Calu3 (cell line): ENCODE measurements at regions not wholly inside any gene's neighbourhood (a gene's known extent, or its start where the extent isn't known, plus 50 kb on each side); places are given as distances from the start of the nearest gene placed in this dataset.
A peak's percentile ranks its signal among the peaks of the same experiment; 100 is the strongest.

Experiments
- BruUV-seq: library from RNA; stranded (reverse); fragments of 400-500 nt; replicated peaks from 2 replicates; lab custom pipeline; 2021; lab: Mats Ljungman, UMichigan
- CTCF ChIA-PET: fragments of 300-600 bp; sonication (Branson Sonifier 250); formaldehyde crosslinking; loops from one replicate; lab custom pipeline; 2022; ENCODE audit warnings: antibody characterized with exemption; lab: Charles Lee
- DNase-seq: peaks from one replicate; pipeline ENCODE4 v3.0.0; 2022
- H3K27ac Mint-ChIP-seq: one replicate; pipeline ENCODE4 v1.8.0; 2022; ENCODE audit warnings: mixed read lengths; ENCODE audit not compliant: unreplicated experiment
- H3K27me3 Mint-ChIP-seq: one replicate; pipeline ENCODE4 v1.8.0; 2022; ENCODE audit warnings: mixed read lengths; ENCODE audit not compliant: unreplicated experiment
- H3K36me3 Mint-ChIP-seq: one replicate; pipeline ENCODE4 v1.8.0; 2022; ENCODE audit warnings: mild to moderate bottlenecking, moderate library complexity, mixed read lengths; ENCODE audit not compliant: insufficient read depth, unreplicated experiment
- H3K4me1 Mint-ChIP-seq: one replicate; pipeline ENCODE4 v1.8.0; 2022; ENCODE audit warnings: mild to moderate bottlenecking, low read depth, mixed read lengths; ENCODE audit not compliant: unreplicated experiment
- H3K4me3 Mint-ChIP-seq: one replicate; pipeline ENCODE4 v1.8.0; 2022; ENCODE audit warnings: mild to moderate bottlenecking, low read depth, moderate library complexity, mixed read lengths; ENCODE audit not compliant: unreplicated experiment
- H3K9me3 Mint-ChIP-seq: one replicate; pipeline ENCODE4 v1.8.0; 2022; ENCODE audit warnings: low read depth, mixed read lengths; ENCODE audit not compliant: unreplicated experiment
- intact Hi-C: fragments of 100-400 bp; cut with micrococcal nuclease; formaldehyde crosslinking; loops from one replicate; pipeline ENCODE4 v1.10.0; 2022; ENCODE audit not compliant: unreplicated experiment
- TF ChIP-seq, protein P1 (sequence below): fragments of 200-600 bp; IDR thresholded peaks from one replicate; pipeline ENCODE4 v1.8.0; 2022; ENCODE audit warnings: antibody characterized with exemption; ENCODE audit not compliant: unreplicated experiment

DNA sequence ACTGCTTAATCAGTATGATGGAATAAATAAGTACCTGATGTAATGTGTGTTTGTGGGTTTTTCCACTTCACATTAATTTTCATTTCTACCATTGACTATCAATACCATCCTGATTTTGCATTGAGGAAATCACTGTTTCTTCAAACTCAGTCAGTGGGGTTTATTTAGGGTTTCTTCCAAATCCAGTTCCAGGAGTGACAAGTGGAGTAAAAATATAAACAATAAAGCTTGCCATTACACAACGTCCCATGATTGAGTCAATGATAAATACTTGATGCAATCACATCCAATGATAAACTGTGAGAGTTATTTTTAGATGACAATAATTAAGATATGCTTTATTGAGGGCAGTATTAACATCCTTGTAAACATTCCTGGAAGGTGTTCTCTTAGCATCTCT lies 1037.4 kb upstream of the GJE1 start:
- no TSS peak for BruUV-seq
- H3K9me3 Mint-ChIP-seq = no peaks in the 10 kb centered on the region
- TF ChIP-seq, protein P1, sequence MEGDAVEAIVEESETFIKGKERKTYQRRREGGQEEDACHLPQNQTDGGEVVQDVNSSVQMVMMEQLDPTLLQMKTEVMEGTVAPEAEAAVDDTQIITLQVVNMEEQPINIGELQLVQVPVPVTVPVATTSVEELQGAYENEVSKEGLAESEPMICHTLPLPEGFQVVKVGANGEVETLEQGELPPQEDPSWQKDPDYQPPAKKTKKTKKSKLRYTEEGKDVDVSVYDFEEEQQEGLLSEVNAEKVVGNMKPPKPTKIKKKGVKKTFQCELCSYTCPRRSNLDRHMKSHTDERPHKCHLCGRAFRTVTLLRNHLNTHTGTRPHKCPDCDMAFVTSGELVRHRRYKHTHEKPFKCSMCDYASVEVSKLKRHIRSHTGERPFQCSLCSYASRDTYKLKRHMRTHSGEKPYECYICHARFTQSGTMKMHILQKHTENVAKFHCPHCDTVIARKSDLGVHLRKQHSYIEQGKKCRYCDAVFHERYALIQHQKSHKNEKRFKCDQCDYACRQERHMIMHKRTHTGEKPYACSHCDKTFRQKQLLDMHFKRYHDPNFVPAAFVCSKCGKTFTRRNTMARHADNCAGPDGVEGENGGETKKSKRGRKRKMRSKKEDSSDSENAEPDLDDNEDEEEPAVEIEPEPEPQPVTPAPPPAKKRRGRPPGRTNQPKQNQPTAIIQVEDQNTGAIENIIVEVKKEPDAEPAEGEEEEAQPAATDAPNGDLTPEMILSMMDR = no peak
- no peak for DNase-seq
- no peak overlapping the region for H3K4me3 Mint-ChIP-seq
- no peaks in the 10 kb centered on the region for H3K36me3 Mint-ChIP-seq
- intact Hi-C loops = no loop called here
- H3K27ac Mint-ChIP-seq = no peak overlapping the region
- CTCF ChIA-PET = no interaction called here
- no peaks in the 10 kb centered on the region for H3K27me3 Mint-ChIP-seq
- H3K4me1 Mint-ChIP-seq = no peaks in the 10 kb centered on the region

DNA sequence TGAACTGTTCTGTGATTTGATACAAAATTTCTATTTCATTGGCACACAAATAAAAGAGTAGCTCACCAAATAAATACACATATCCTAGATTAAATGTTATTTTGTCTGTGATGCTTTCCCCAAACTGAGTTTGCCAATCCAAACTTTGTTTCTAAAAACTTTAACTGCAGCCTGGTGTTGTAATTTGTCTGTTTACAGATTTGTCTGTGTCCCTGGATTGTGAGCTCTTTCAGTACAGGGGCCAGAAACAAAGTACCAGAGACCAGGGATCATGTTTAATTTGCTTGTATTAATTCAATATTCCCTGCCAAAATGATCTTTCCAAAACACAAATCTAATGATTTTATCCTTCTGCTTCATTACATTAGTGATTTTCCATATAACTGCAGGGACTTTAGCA lies 1044.6 kb upstream of the GJE1 start:
- CTCF ChIA-PET = no interaction called here
- Mint-ChIP-seq H3K27ac (no peak overlapping the region), H3K36me3 (no peaks in the 10 kb centered on the region), H3K9me3 (no peaks in the 10 kb centered on the region), H3K27me3 (no peaks in the 10 kb centered on the region), H3K4me3 (no peak overlapping the region), H3K4me1 (no peaks in the 10 kb centered on the region)
- TF ChIP-seq, protein P1 = no peak
- no peak for DNase-seq
- no TSS peak for BruUV-seq
- intact Hi-C loops = no loop called here

DNA sequence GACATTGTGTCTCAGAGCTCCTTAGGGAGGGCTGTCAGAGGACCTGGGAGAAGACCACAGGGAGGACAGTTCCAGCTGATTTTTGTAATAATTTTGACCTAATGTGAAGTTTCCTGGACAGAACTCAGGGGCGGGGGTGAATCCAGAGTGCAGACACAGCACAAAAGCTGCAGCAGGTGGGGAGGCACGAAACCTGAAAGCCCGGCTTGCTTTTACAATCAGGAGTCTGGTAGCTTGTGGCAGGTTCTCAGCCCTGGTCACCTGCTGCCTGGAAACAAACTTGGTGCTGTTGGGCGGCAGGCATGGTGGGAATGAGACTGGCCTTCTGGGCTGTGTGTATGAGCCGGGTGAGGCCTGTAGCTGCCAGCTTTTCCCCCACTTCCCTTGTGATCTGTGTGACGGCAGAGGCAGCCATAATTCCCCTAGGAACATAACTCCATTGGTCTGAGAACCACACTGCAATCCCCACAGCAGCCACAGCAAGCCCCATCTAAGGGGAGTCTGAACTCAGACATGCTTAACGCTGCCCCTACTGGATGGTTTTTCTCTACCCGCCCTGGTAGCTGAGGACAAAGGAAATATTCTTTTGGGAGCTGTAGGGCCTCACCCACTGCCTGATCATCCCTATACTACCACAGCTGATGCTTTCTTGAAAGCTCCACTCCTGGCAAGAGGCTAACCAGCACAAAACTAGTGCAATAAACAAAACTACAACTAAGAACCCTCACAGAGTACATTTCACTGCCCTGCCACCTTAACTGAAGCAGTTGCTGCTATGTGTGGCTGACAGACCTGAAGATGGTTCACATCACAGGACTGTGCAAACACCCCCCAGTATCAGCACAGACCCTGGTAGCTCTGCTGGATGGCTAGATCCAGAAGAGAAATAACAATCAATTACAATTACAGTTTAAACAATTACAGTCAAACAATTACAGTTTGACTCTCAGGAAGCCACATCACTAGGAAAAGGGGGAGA lies 1055.1 kb upstream of the GJE1 start:
- Mint-ChIP-seq H3K4me3 (no peak overlapping the region), H3K36me3 (no peaks in the 10 kb centered on the region), H3K27ac (no peak overlapping the region), H3K9me3 (peaks cover 7% of the 10 kb centered on the region), H3K27me3 (no peaks in the 10 kb centered on the region), H3K4me1 (no peaks in the 10 kb centered on the region)
- peak; percentile 32 for DNase-seq
- TF ChIP-seq, protein P1 = peak; percentile 26
- CTCF ChIA-PET = no interaction called here
- intact Hi-C loops = no loop called here
- no TSS peak for BruUV-seq

DNA sequence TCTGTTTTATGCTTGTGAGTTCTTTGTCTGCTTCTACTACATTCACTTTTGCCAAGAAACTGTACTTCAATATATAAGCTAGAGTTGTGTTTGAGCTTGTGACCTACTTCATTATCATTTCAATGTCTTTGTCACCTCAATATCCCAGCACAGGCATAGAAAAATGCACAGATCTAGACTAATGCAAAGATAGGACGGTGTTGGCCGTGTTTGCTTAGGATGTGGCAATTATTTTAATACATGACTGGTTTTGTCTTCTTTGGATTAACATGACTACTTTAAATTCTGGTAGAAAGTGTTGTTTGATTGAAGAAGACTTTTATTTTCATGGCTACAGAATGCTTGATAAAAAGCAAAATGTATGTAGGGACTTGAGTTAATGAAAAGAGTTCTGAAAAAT lies 1075.0 kb upstream of the GJE1 start:
- H3K36me3 Mint-ChIP-seq = no peaks in the 10 kb centered on the region
- H3K27me3 Mint-ChIP-seq = no peaks in the 10 kb centered on the region
- DNase-seq = no peak
- CTCF ChIA-PET = no interaction called here
- H3K9me3 Mint-ChIP-seq = no peaks in the 10 kb centered on the region
- no peaks in the 10 kb centered on the region for H3K4me1 Mint-ChIP-seq
- no TSS peak for BruUV-seq
- no peak overlapping the region for H3K4me3 Mint-ChIP-seq
- intact Hi-C loops = no loop called here
- TF ChIP-seq, protein P1 = no peak
- no peak overlapping the region for H3K27ac Mint-ChIP-seq
